GM13976 (cell line): ENCODE measurements at regions not wholly inside any gene's neighbourhood (a gene's known extent, or its start where the extent isn't known, plus 50 kb on each side); places are given as distances from the start of the nearest gene placed in this dataset.

ENCODE experiments used
- DNase-seq: peaks from one replicate; pipeline ENCODE4 v3.0.0; 2012; ENCODE audit warnings: low spot score
- CTCF ChIP-seq: IDR thresholded peaks from 2 replicates; pipeline ENCODE4 v1.5.1; 2012; ENCODE audit warnings: borderline replicate concordance, mild to moderate bottlenecking; ENCODE audit not compliant: insufficient read depth; ENCODE audit errors: extremely low read depth, missing control alignments, control extremely low read depth
- in situ Hi-C: fragments of 300-500 bp; cut with MboI; formaldehyde crosslinking; loops from one replicate; pipeline ENCODE4 v1.12.0; 2022; ENCODE audit warnings: low sequenced_read_pairs, mixed read lengths, inconsistent platforms; ENCODE audit not compliant: unreplicated experiment

GRCh38 chr15:69941706-69942495, 155.8 kb downstream of the TLE3 start:
- TF ChIP-seq CTCF: no peak
- in situ Hi-C loops: no loop called here
- no peak for DNase-seq

GRCh38 chr15:69943637-69944036, 154.1 kb downstream of the TLE3 start:
- no peak for DNase-seq
- in situ Hi-C loops: no loop called here
- TF ChIP-seq CTCF: no peak

DNA sequence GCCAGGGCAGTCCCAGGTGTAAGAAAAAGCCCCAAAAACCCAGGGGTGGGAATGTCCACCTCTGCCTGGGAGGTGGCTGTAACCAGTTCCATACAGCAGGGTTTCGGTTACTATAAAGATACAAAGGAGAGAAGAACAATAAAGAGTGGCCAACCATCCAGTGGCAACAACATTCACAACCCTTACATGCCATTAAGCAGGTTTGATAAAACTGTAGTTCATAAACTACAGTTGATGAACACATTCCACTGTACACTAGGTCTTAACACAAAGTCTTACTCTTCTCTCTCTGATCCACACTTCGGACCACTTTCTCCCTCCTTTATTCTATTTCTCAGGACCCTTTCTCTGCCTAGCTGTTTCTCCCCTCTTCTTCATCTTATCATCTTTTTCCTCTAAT, 152.0 kb downstream of the TLE3 start:
- no peak for DNase-seq
- in situ Hi-C loops: no loop called here
- TF ChIP-seq CTCF: no peak

- DNase-seq: no peak
- TF ChIP-seq CTCF: no peak
- in situ Hi-C loops: no loop called here
These were observed 150.8 kb downstream of the TLE3 start for GRCh38 chr15:69946870-69947269.

DNA sequence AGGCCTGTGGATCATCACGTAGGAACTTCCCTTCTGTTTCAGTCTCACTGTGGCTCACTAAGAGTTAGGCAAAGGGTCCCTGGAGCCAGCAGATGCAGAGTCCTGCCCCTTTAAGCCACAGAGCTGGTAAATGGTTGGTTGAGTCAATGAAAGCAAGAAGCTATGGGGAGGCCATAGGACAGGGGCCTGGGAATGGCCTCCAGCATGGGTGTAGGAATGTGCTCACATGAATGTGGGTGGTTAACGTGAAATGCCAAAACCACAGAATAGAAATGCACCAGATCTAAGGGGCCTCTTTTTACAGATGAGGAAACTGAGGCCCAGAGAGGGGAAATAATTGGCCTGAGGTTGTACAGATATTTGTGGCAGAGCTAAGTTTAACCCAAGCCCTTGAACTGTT, 150.3 kb downstream of the TLE3 start:
- in situ Hi-C loops: no loop called here
- TF ChIP-seq CTCF: no peak
- no peak for DNase-seq

- TF ChIP-seq CTCF: no peak
- in situ Hi-C loops: no loop called here
- DNase-seq: no peak
These were observed 148.2 kb downstream of the TLE3 start for GRCh38 chr15:69949485-69949884.
